ENCODE measurements at regions not wholly inside any gene's neighbourhood (a gene's known extent, or its start where the extent isn't known, plus 50 kb on each side); places are given as distances from the start of the nearest gene placed in this dataset.

DNA sequence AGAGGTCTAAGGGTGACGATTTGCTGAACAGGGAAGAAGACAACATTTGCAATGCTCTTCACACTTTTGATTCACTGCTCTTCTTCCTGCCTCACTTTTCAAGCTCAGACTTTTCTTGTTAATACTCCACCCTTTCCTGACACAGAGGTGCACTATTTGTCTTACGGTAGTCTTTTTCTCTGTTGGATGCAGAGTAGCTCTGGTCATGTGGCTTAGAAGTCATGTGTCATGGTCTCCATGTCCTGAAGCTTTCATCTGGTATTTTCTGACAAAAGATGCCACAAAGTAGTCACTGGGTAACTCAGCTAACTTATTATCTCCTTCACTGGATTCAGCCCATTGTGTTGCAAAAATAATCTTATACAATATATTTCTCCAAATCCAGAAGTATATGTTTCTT, 149.1 kb downstream of the TFEC start:
- TF ChIP-seq, protein P1, sequence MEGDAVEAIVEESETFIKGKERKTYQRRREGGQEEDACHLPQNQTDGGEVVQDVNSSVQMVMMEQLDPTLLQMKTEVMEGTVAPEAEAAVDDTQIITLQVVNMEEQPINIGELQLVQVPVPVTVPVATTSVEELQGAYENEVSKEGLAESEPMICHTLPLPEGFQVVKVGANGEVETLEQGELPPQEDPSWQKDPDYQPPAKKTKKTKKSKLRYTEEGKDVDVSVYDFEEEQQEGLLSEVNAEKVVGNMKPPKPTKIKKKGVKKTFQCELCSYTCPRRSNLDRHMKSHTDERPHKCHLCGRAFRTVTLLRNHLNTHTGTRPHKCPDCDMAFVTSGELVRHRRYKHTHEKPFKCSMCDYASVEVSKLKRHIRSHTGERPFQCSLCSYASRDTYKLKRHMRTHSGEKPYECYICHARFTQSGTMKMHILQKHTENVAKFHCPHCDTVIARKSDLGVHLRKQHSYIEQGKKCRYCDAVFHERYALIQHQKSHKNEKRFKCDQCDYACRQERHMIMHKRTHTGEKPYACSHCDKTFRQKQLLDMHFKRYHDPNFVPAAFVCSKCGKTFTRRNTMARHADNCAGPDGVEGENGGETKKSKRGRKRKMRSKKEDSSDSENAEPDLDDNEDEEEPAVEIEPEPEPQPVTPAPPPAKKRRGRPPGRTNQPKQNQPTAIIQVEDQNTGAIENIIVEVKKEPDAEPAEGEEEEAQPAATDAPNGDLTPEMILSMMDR (IDR thresholded peaks at IDR 0.05; ENCODE audit: low read length), result no peak
- no peak for TF ChIP-seq EZH2 (IDR thresholded peaks at IDR 0.05; ENCODE audit: borderline replicate concordance, low read length)

Data from OCI-LY1 (cell line).